K562 (cell line): ENCODE measurements at regions not wholly inside any gene's neighbourhood (a gene's known extent, or its start where the extent isn't known, plus 50 kb on each side); places are given as distances from the start of the nearest gene placed in this dataset.

Experiments
- ATAC-seq: fragments of 200-7000 bp; cut with Tn5 transposase; 3 replicates; pipeline ENCODE4 v1.9.1; 2020; ENCODE audit warnings: moderate library complexity
- BruUV-seq: library from RNA; stranded (reverse); fragments of 400-500 nt; replicated peaks from 2 replicates; lab custom pipeline; 2021; lab: Mats Ljungman, UMichigan
- CTCF ChIA-PET: fragments of 300-600 bp; formaldehyde crosslinking; extraction: SDS; loops from one replicate; lab custom pipeline; 2021; ENCODE audit warnings: low intra/inter-chr PET ratio; lab: Yijun Ruan, JAX
- POLR2A ChIA-PET: fragments of 300-600, 350-650 bp; sonication (Branson Sonifier 250); formaldehyde crosslinking; extraction: SDS; loops from one replicate; lab custom pipeline; 2021; ENCODE audit warnings: antibody characterized with exemption, inconsistent platforms; lab: Yijun Ruan, JAX
- DNase-seq, 4 experiments: peaks; one replicate each; pipeline versions ENCODE4 v3.0.0 to v3.0.0-alpha.2; 2011 to 2018; ENCODE audit warnings: low spot score in 3 of 4, mixed read lengths in 3 of 4; ENCODE audit errors: extremely low read depth in 1 of 4
- FAIRE-seq: peaks from 2 replicates; lab custom pipeline; 2011; peaks lifted over from hg19 to GRCh38; lab: Jason Lieb, UNC
- H2AFZ ChIP-seq: 2 replicates; pipeline ENCODE4 v1.6.0; 2011; ENCODE audit warnings: low read depth, low read length, control low read depth, inconsistent platforms
- H3K27ac ChIP-seq: fragments of 200-600 bp; 3 replicates; pipeline ENCODE4 v1.8.0; 2011; ENCODE audit warnings: low read depth, mild to moderate bottlenecking, control low read depth, inconsistent platforms, low read length, moderate library complexity, mixed read lengths; ENCODE audit errors: extremely low read depth
- H3K27me3 ChIP-seq, 2 experiments: fragments of 300-600 bp in 1 of 2; 2 replicates in 1 of 2; 3 replicates in 1 of 2; pipeline versions ENCODE4 v1.6.0 to v1.8.0; 2011; ENCODE audit warnings: inconsistent platforms in 2 of 2, low read length in 2 of 2, mild to moderate bottlenecking in 1 of 2, mixed read lengths in 1 of 2, moderate library complexity in 1 of 2; ENCODE audit not compliant: control insufficient read depth in 2 of 2, insufficient read depth in 2 of 2
- H3K36me3 ChIP-seq: fragments of 300-600 bp; 3 replicates; pipeline ENCODE4 v1.8.0; 2011; ENCODE audit warnings: mild to moderate bottlenecking, low read length, inconsistent platforms; ENCODE audit not compliant: control insufficient read depth, insufficient read depth
- H3K4me1 ChIP-seq, 2 experiments: fragments of 200-600 bp in 1 of 2; replicated peaks in 1 of 2; 2 replicates in 1 of 2; 3 replicates in 1 of 2; pipeline versions ENCODE4 v1.5.1 to v1.8.0; 2011; ENCODE audit warnings: inconsistent platforms in 2 of 2, low read length in 2 of 2, mild to moderate bottlenecking in 1 of 2, mixed read lengths in 1 of 2, moderate library complexity in 1 of 2; ENCODE audit not compliant: control insufficient read depth in 2 of 2, insufficient read depth in 2 of 2
- H3K4me2 ChIP-seq: 2 replicates; pipeline ENCODE4 v1.6.1; 2011; ENCODE audit warnings: low read length, control low read depth, inconsistent platforms, mixed read lengths; ENCODE audit not compliant: insufficient read depth
- H3K4me3 ChIP-seq: fragments of 200-600 bp; sonication (generic), shearing (Covaris generic); 2 replicates; pipeline ENCODE4 v1.5.1; 2016; ENCODE audit warnings: control low read depth, inconsistent platforms
- H3K79me2 ChIP-seq: fragments of 200-600 bp; 3 replicates; pipeline ENCODE4 v1.8.0; 2011; ENCODE audit warnings: low read length, inconsistent platforms; ENCODE audit not compliant: control insufficient read depth, insufficient read depth
- H3K9ac ChIP-seq, 2 experiments: 2 replicates each; pipeline versions ENCODE4 v1.6.0 to v1.6.1; 2011; ENCODE audit warnings: low read depth in 2 of 2, low read length in 2 of 2, control low read depth in 1 of 2, inconsistent platforms in 1 of 2, mild to moderate bottlenecking in 1 of 2, mixed read lengths in 1 of 2; ENCODE audit not compliant: insufficient read depth in 1 of 2
- H3K9me1 ChIP-seq: one replicate; pipeline ENCODE4 v1.6.0; 2011; ENCODE audit warnings: inconsistent platforms, mild to moderate bottlenecking, low read length, moderate library complexity; ENCODE audit not compliant: control insufficient read depth, insufficient read depth
- H3K9me3 ChIP-seq: replicated peaks from 2 replicates; pipeline ENCODE4 v1.5.1; 2011; ENCODE audit warnings: low read depth, low read length, inconsistent platforms; ENCODE audit not compliant: control insufficient read depth, insufficient read depth
- H4K20me1 ChIP-seq: replicated peaks from 2 replicates; pipeline ENCODE4 v1.6.1; 2011; ENCODE audit warnings: low read length, inconsistent platforms, mixed read lengths; ENCODE audit not compliant: control insufficient read depth, insufficient read depth
- AFF4 ChIP-seq: sonication (generic); formaldehyde crosslinking; IDR thresholded peaks from 2 replicates; pipeline ENCODE4 v1.8.0; 2023; ENCODE audit warnings: mild to moderate bottlenecking, missing genetic modification reagents
- ZNF551 ChIP-seq: fragments of 250-450 bp; sonication (Bioruptor Pico); IDR thresholded peaks from 2 replicates; pipeline ENCODE4 v1.5.0; 2021; ENCODE audit warnings: mild to moderate bottlenecking, moderate library complexity
- WGBS: fragments of 100-300 bp; shearing (Covaris generic); methylation state at CpG from one replicate; pipeline ENCODE4 v1.1.6; 2016; ENCODE audit warnings: low coverage, mixed read lengths; ENCODE audit not compliant: insufficient coverage; ENCODE audit errors: missing lambda C conversion rate; 5-methylcytosine and 5-hydroxymethylcytosine counted together
- in situ Hi-C: fragments of 300-500 bp; cut with MboI; formaldehyde crosslinking; loops from 4 replicates; pipeline ENCODE4 v1.15.0; 2018; ENCODE audit warnings: inconsistent platforms, mixed read lengths
- intact Hi-C: fragments of 100-400 bp; cut with micrococcal nuclease; formaldehyde crosslinking; loops from 2 replicates; pipeline ENCODE4 v1.14.2; 2022

- no peak for TF ChIP-seq AFF4
Measured at GRCh38 chr22:49022816-49023160, 804.9 kb downstream of the BRD1 start (continued).

GRCh38 chr22:49021926-49022815, 805.5 kb downstream of the BRD1 start:
- no TSS peak for BruUV-seq
- CTCF ChIA-PET, result no interaction called here
- no peaks in the 10 kb centered on the region for H3K9me1 ChIP-seq
- H4K20me1 ChIP-seq, result no peaks in the 10 kb centered on the region
- H3K4me3 ChIP-seq, result no peak overlapping the region
- no peak overlapping the region for H3K4me2 ChIP-seq
- H3K79me2 ChIP-seq, result no peaks in the 10 kb centered on the region
- FAIRE-seq (no peak), DNase-seq (no peak), ATAC-seq (no peak)
- H3K9ac ChIP-seq, result no peak overlapping the region
- H3K36me3 ChIP-seq, result no peaks in the 10 kb centered on the region
- no peaks in the 10 kb centered on the region for H3K9me3 ChIP-seq
- H3K27me3 ChIP-seq, result peaks cover 0 to 27% of the 10 kb centered on the region in 2 experiments; a peak in 2 of 5 replicates
- POLR2A ChIA-PET, result no interaction called here
- intact Hi-C loops, result no loop called here
- TF ChIP-seq ZNF551 (CRISPR knock-in tag), result no peak
- 0% methylated on average over 15 of the region's 23 CpGs for WGBS
- no peak overlapping the region for H3K27ac ChIP-seq
- H3K4me1 ChIP-seq, result no peaks in the 10 kb centered on the region
- in situ Hi-C loops, result no loop called here
- no peak overlapping the region for H2AFZ ChIP-seq
